PC-9 (cell line): ENCODE measurements at regions not wholly inside any gene's neighbourhood (a gene's known extent, or its start where the extent isn't known, plus 50 kb on each side); places are given as distances from the start of the nearest gene placed in this dataset.

Source experiments
- BruUV-seq: library from RNA; stranded (reverse); fragments of 400-500 nt; replicated peaks from 2 replicates; lab custom pipeline; 2021; lab: Mats Ljungman, UMichigan
- CTCF ChIA-PET: fragments of 300-600 bp; sonication (Branson Sonifier 250); formaldehyde crosslinking; loops from one replicate; lab custom pipeline; 2022; ENCODE audit warnings: antibody characterized with exemption; lab: Charles Lee
- POLR2A ChIA-PET: fragments of 300-600 bp; sonication (Branson Sonifier 250); formaldehyde crosslinking; loops from one replicate; lab custom pipeline; 2022; ENCODE audit warnings: antibody characterized with exemption; ENCODE audit not compliant: unreplicated experiment; lab: Charles Lee
- DNase-seq, 2 experiments: peaks; one replicate each; pipeline versions ENCODE4 v3.0.0 to v3.0.0-alpha.2; 2015 to 2022; ENCODE audit warnings: mixed read lengths in 1 of 2
- H2AFZ ChIP-seq: fragments of 200-600 bp; sonication (generic); 2 replicates; pipeline ENCODE4 v1.8.1; 2017; ENCODE audit warnings: antibody characterized with exemption
- H3F3A ChIP-seq: fragments of 200-600 bp; sonication (generic); 2 replicates; pipeline ENCODE4 v1.8.1; 2017; ENCODE audit warnings: antibody characterized with exemption, mild to moderate bottlenecking, low read depth; ENCODE audit not compliant: insufficient read depth
- H3K27ac ChIP-seq: fragments of 200-600 bp; sonication (generic); 2 replicates; pipeline ENCODE4 v1.6.1; 2016; ENCODE audit warnings: mixed run types
- H3K27me3 ChIP-seq: fragments of 200-600 bp; sonication (generic); 2 replicates; pipeline ENCODE4 v1.6.1; 2016; ENCODE audit warnings: low read depth, mixed run types; ENCODE audit not compliant: insufficient read depth
- H3K36me3 ChIP-seq: fragments of 200-600 bp; sonication (generic); 2 replicates; pipeline ENCODE4 v1.6.1; 2016; ENCODE audit warnings: low read depth, mixed run types
- H3K4me1 ChIP-seq: fragments of 200-600 bp; sonication (generic); replicated peaks from 2 replicates; pipeline ENCODE4 v1.6.1; 2016; ENCODE audit warnings: mixed run types; ENCODE audit not compliant: insufficient read depth
- H3K4me2 ChIP-seq: fragments of 200-600 bp; sonication (generic); 2 replicates; pipeline ENCODE4 v1.6.1; 2017; ENCODE audit warnings: mixed run types
- H3K4me3 ChIP-seq: fragments of 200-600 bp; sonication (generic); 2 replicates; pipeline ENCODE4 v1.6.1; 2016; ENCODE audit warnings: mixed run types
- H3K79me2 ChIP-seq: fragments of 200-600 bp; sonication (generic); 2 replicates; pipeline ENCODE4 v1.6.1; 2017; ENCODE audit warnings: low read depth, mixed run types
- H3K9me2 ChIP-seq: fragments of 200-600 bp; sonication (generic); 2 replicates; pipeline ENCODE4 v1.8.1; 2017; ENCODE audit warnings: mild to moderate bottlenecking; ENCODE audit not compliant: insufficient read depth
- H3K9me3 ChIP-seq: fragments of 200-600 bp; sonication (generic); 2 replicates; pipeline ENCODE4 v1.8.1; 2016; ENCODE audit warnings: low read depth; ENCODE audit not compliant: insufficient read depth
- H4K20me1 ChIP-seq: fragments of 200-600 bp; sonication (generic); 2 replicates; pipeline ENCODE4 v1.8.1; 2017; ENCODE audit not compliant: insufficient read depth
- CTCF ChIP-seq: fragments of 200-600 bp; sonication (generic); conservative IDR thresholded peaks from 2 replicates; pipeline ENCODE4 v1.6.1; 2017; ENCODE audit warnings: mixed run types, antibody characterized with exemption, mild to moderate bottlenecking, moderate library complexity
- EZH2 ChIP-seq: fragments of 200-600 bp; sonication (generic); IDR thresholded peaks from 2 replicates; pipeline ENCODE4 v1.8.0; 2017; ENCODE audit warnings: antibody characterized with exemption, low read depth
- intact Hi-C: fragments of 100-400 bp; cut with micrococcal nuclease; formaldehyde crosslinking; loops from one replicate; pipeline ENCODE4 v1.10.0; 2022; ENCODE audit not compliant: unreplicated experiment

- Histone ChIP-seq H3F3A (no peaks in the 10 kb centered on the region), H3K9me3 (peaks cover 6% of the 10 kb centered on the region; the same call in 1 of the 2 replicates), H3K4me3 (no peak overlapping the region), H4K20me1 (no peaks in the 10 kb centered on the region), H3K27ac (no peak overlapping the region), H3K27me3 (no peaks in the 10 kb centered on the region), H3K36me3 (no peaks in the 10 kb centered on the region), H3K4me1 (no peaks in the 10 kb centered on the region), H3K9me2 (no peaks in the 10 kb centered on the region), H3K79me2 (no peaks in the 10 kb centered on the region), H2AFZ (no peak overlapping the region), H3K4me2 (no peak overlapping the region)
- intact Hi-C loops: no loop called here
- ChIA-PET POLR2A (no interaction called here), CTCF (no interaction called here)
- DNase-seq: no peak
- no peak for TF ChIP-seq EZH2
- TF ChIP-seq CTCF: no peak
- no TSS peak for BruUV-seq
These were observed 81.7 kb downstream of the IER5 start for GRCh38 chr1:181170194-181170593.

- Histone ChIP-seq H3K36me3 (no peaks in the 10 kb centered on the region), H4K20me1 (no peaks in the 10 kb centered on the region), H3K9me3 (peaks cover 6% of the 10 kb centered on the region; the same call in 1 of the 2 replicates), H3K4me1 (no peaks in the 10 kb centered on the region), H3K79me2 (no peaks in the 10 kb centered on the region), H3K4me3 (no peak overlapping the region), H2AFZ (no peak overlapping the region), H3F3A (no peaks in the 10 kb centered on the region), H3K9me2 (no peaks in the 10 kb centered on the region), H3K4me2 (no peak overlapping the region), H3K27me3 (no peaks in the 10 kb centered on the region), H3K27ac (no peak overlapping the region)
- ChIA-PET CTCF (no interaction called here), POLR2A (no interaction called here)
- no peak for DNase-seq
- no TSS peak for BruUV-seq
- intact Hi-C loops: no loop called here
- TF ChIP-seq EZH2: no peak
- no peak for TF ChIP-seq CTCF
These were observed 83.6 kb downstream of the IER5 start for GRCh38 chr1:181172082-181172481.

GRCh38 chr1:181173761-181174447 lies 85.4 kb downstream of the IER5 start:
- Histone ChIP-seq H3K4me3 (no peak overlapping the region), H3K27me3 (no peaks in the 10 kb centered on the region), H2AFZ (no peak overlapping the region), H3K9me3 (peaks cover 6% of the 10 kb centered on the region; the same call in 1 of the 2 replicates), H3K9me2 (no peaks in the 10 kb centered on the region), H3K27ac (no peak overlapping the region), H3K79me2 (no peaks in the 10 kb centered on the region), H3K36me3 (no peaks in the 10 kb centered on the region), H3F3A (no peaks in the 10 kb centered on the region), H3K4me2 (no peak overlapping the region), H4K20me1 (no peaks in the 10 kb centered on the region), H3K4me1 (no peaks in the 10 kb centered on the region)
- DNase-seq: no peak
- ChIA-PET POLR2A (no interaction called here), CTCF (no interaction called here)
- BruUV-seq: no TSS peak
- TF ChIP-seq CTCF: no peak
- no peak for TF ChIP-seq EZH2
- intact Hi-C loops: no loop called here
